OCI-LY1 (cell line): ENCODE measurements at regions not wholly inside any gene's neighbourhood (a gene's known extent, or its start where the extent isn't known, plus 50 kb on each side); places are given as distances from the start of the nearest gene placed in this dataset.

Experiments
- H2AFZ ChIP-seq: fragments of 200-600 bp; sonication (generic), shearing (Covaris generic); 2 replicates; pipeline ENCODE4 v1.6.0; 2014; ENCODE audit warnings: antibody characterized with exemption, mild to moderate bottlenecking, low read length
- H3F3A ChIP-seq: fragments of 200-600 bp; sonication (generic), shearing (Covaris generic); 2 replicates; pipeline ENCODE4 v1.6.0; 2014; ENCODE audit warnings: mild to moderate bottlenecking, antibody characterized with exemption, low read length, moderate library complexity; ENCODE audit not compliant: insufficient read depth
- H3K27ac ChIP-seq: fragments of 200-600 bp; sonication (generic); 2 replicates; pipeline ENCODE4 v1.5.1; 2014; ENCODE audit warnings: low read length, mixed run types, mild to moderate bottlenecking, low read depth; ENCODE audit not compliant: poor library complexity, severe bottlenecking
- H3K27me3 ChIP-seq: fragments of 200-600 bp; sonication (generic); 2 replicates; pipeline ENCODE4 v1.6.0; 2014; ENCODE audit warnings: antibody characterized with exemption, mild to moderate bottlenecking, low read length, moderate library complexity; ENCODE audit not compliant: insufficient read depth
- H3K36me3 ChIP-seq: fragments of 200-600 bp; sonication (generic); 2 replicates; pipeline ENCODE4 v1.6.1; 2014; ENCODE audit warnings: mild to moderate bottlenecking, antibody characterized with exemption, low read length, moderate library complexity, mixed read lengths; ENCODE audit not compliant: insufficient read depth
- H3K4me1 ChIP-seq: fragments of 200-600 bp; sonication (generic); 2 replicates; pipeline ENCODE4 v1.5.1; 2014; ENCODE audit warnings: mild to moderate bottlenecking, low read length, moderate library complexity; ENCODE audit not compliant: insufficient read depth, severe bottlenecking
- H3K4me2 ChIP-seq: fragments of 200-600 bp; sonication (generic), shearing (Covaris generic); 2 replicates; pipeline ENCODE4 v1.6.1; 2014; ENCODE audit warnings: low read length
- H3K4me3 ChIP-seq: fragments of 200-600 bp; sonication (generic); 2 replicates; pipeline ENCODE4 v1.5.1; 2014; ENCODE audit warnings: low read length, low read depth, mild to moderate bottlenecking, mixed read lengths; ENCODE audit not compliant: poor library complexity, severe bottlenecking
- H3K79me2 ChIP-seq: fragments of 200-600 bp; shearing (Covaris generic); 2 replicates; pipeline ENCODE4 v1.6.1; 2016; ENCODE audit warnings: mixed run types, low read length, mixed read lengths; ENCODE audit not compliant: insufficient read depth
- H3K9ac ChIP-seq: fragments of 200-600 bp; sonication (generic), shearing (Covaris generic); 2 replicates; pipeline ENCODE4 v1.6.1; 2014; ENCODE audit warnings: mild to moderate bottlenecking, low read length, mixed read lengths
- H3K9me2 ChIP-seq: fragments of 200-600 bp; sonication (generic), shearing (Covaris generic); 2 replicates; pipeline ENCODE4 v1.6.1; 2014; ENCODE audit warnings: low read depth, mild to moderate bottlenecking, low read length, mixed read lengths
- H3K9me3 ChIP-seq: fragments of 200-600 bp; shearing (Covaris generic); 2 replicates; pipeline ENCODE4 v1.6.1; 2014; ENCODE audit warnings: low read length, mixed read lengths
- H4K20me1 ChIP-seq: fragments of 200-600 bp; sonication (generic), shearing (Covaris generic); 2 replicates; pipeline ENCODE4 v1.6.0; 2016; ENCODE audit warnings: mild to moderate bottlenecking, low read length; ENCODE audit not compliant: insufficient read depth
- CTCF ChIP-seq: fragments of 200-600 bp; sonication (generic), shearing (Covaris generic); IDR thresholded peaks from 2 replicates; pipeline ENCODE4 v1.5.1; 2017; ENCODE audit warnings: mild to moderate bottlenecking, antibody characterized with exemption, low read length, moderate library complexity, mixed read lengths
- EZH2 ChIP-seq: fragments of 200-600 bp; sonication (generic), shearing (Covaris generic); IDR thresholded peaks from 2 replicates; pipeline ENCODE4 v1.8.0; 2017; ENCODE audit warnings: borderline replicate concordance, mixed run types, mild to moderate bottlenecking, antibody characterized with exemption, low read length, moderate library complexity, mixed read lengths

- Histone ChIP-seq H3K27me3 (no peaks in the 10 kb centered on the region), H3K9ac (no peak overlapping the region), H3K4me3 (no peak overlapping the region), H3K9me2 (no peaks in the 10 kb centered on the region), H3K9me3 (no peaks in the 10 kb centered on the region), H3K4me2 (no peak overlapping the region), H2AFZ (no peak overlapping the region), H3F3A (no peaks in the 10 kb centered on the region), H3K79me2 (no peaks in the 10 kb centered on the region), H4K20me1 (no peaks in the 10 kb centered on the region), H3K4me1 (no peaks in the 10 kb centered on the region), H3K36me3 (no peaks in the 10 kb centered on the region), H3K27ac (no peak overlapping the region)
- no peak for TF ChIP-seq EZH2
- TF ChIP-seq CTCF = no peak
Observed at GRCh38 chr14:106203438-106203837, 677.1 kb downstream of the TMEM121 start.

DNA sequence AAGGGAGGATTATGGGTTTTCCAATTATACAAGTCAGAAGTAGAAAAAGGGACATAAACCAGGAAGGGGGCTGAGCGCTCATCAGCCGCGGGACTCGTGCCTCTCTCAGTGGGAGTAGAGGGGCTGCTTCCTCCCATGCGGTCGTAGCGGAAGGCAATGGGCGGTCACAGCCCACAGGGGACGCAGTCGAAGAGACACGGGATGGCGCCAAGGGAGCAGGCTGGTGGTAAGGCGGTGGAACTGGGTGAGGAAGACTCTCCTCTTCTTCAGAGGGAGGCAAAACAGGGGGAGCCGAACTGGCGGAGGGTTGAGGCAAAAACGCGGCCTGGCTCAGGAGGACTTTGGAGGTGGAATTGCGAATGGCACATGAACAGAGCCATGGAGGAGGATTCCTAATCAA lies 677.7 kb downstream of the TMEM121 start:
- H3K4me3 ChIP-seq = no peak overlapping the region
- H3K9me2 ChIP-seq = no peaks in the 10 kb centered on the region
- no peaks in the 10 kb centered on the region for H4K20me1 ChIP-seq
- no peak overlapping the region for H3K4me2 ChIP-seq
- H3K27me3 ChIP-seq = no peaks in the 10 kb centered on the region
- no peak overlapping the region for H3K9ac ChIP-seq
- no peaks in the 10 kb centered on the region for H3K36me3 ChIP-seq
- H3K27ac ChIP-seq = no peak overlapping the region
- H3F3A ChIP-seq = no peaks in the 10 kb centered on the region
- H3K4me1 ChIP-seq = no peaks in the 10 kb centered on the region
- no peaks in the 10 kb centered on the region for H3K9me3 ChIP-seq
- no peak overlapping the region for H2AFZ ChIP-seq
- TF ChIP-seq CTCF (no peak), EZH2 (no peak)
- no peaks in the 10 kb centered on the region for H3K79me2 ChIP-seq

GRCh38 chr14:106207316-106207715 lies 680.9 kb downstream of the TMEM121 start:
- H3K9me3 ChIP-seq = no peaks in the 10 kb centered on the region
- no peak overlapping the region for H3K4me2 ChIP-seq

More at GRCh38 chr14:106207316-106207715, 680.9 kb downstream of the TMEM121 start:
- Histone ChIP-seq H4K20me1 (no peaks in the 10 kb centered on the region), H3K4me1 (no peaks in the 10 kb centered on the region), H3K79me2 (no peaks in the 10 kb centered on the region), H3K9me2 (no peaks in the 10 kb centered on the region), H3K27ac (no peak overlapping the region), H2AFZ (no peak overlapping the region), H3K9ac (no peak overlapping the region), H3K27me3 (no peaks in the 10 kb centered on the region), H3F3A (no peaks in the 10 kb centered on the region), H3K36me3 (no peaks in the 10 kb centered on the region), H3K4me3 (no peak overlapping the region)
- TF ChIP-seq EZH2 (no peak), CTCF (no peak)
